Endothelial cell of umbilical vein (primary cell): ENCODE measurements at regions not wholly inside any gene's neighbourhood (a gene's known extent, or its start where the extent isn't known, plus 50 kb on each side); places are given as distances from the start of the nearest gene placed in this dataset.

Source experiments
- CTCF ChIP-seq, 2 donors: IDR thresholded peaks; 1 replicate in 1 of 2; 2 replicates in 1 of 2; pipeline ENCODE4 v1.5.1; 2011; ENCODE audit warnings: low read length in 2 of 2, mild to moderate bottlenecking in 2 of 2, moderate library complexity in 2 of 2, control low read depth in 1 of 2, inconsistent platforms in 1 of 2, low read depth in 1 of 2; ENCODE audit not compliant: insufficient read depth in 1 of 2; ENCODE audit errors: extremely low read depth in 1 of 2
- EZH2 ChIP-seq: IDR thresholded peaks from 2 replicates; pipeline ENCODE4 v1.6.1; 2012; ENCODE audit warnings: borderline replicate concordance, low read depth, mild to moderate bottlenecking, moderate library complexity, low read length, inconsistent platforms; ENCODE audit not compliant: severe bottlenecking
- MAX ChIP-seq: IDR thresholded peaks from 2 replicates; pipeline ENCODE4 v1.6.1; 2011; ENCODE audit not compliant: insufficient read depth, insufficient read length
- POLR2A ChIP-seq: IDR thresholded peaks from 2 replicates; pipeline ENCODE4 v1.6.1; 2012; ENCODE audit warnings: low read depth, mild to moderate bottlenecking, control low read depth, low read length
- POLR2AphosphoS5 ChIP-seq: IDR thresholded peaks from 2 replicates; pipeline ENCODE4 v1.6.1; 2012; ENCODE audit warnings: low read depth, mild to moderate bottlenecking, control low read depth, low read length, moderate library complexity; ENCODE audit not compliant: insufficient read depth

GRCh38 chrX:88558421-88558820 lies 188.6 kb upstream of the CPXCR1 start:
- no peak for TF ChIP-seq MAX
- TF ChIP-seq POLR2AphosphoS5, result no peak
- TF ChIP-seq EZH2, result no peak
- no peak for TF ChIP-seq CTCF (IDR thresholded peaks at IDR 0.05; ENCODE audit: extremely low read depth in 1 of 2, insufficient read depth in 1 of 2, low read depth in 1 of 2, low read length in 2 of 2)
- TF ChIP-seq POLR2A, result no peak
